Ishikawa (cell line): ENCODE measurements at regions not wholly inside any gene's neighbourhood (a gene's known extent, or its start where the extent isn't known, plus 50 kb on each side); places are given as distances from the start of the nearest gene placed in this dataset.

Experiments used
- CEBPB ChIP-seq: IDR thresholded peaks from 2 replicates; pipeline ENCODE4 v1.6.1; 2012
- CREB1 ChIP-seq: IDR thresholded peaks from 2 replicates; pipeline ENCODE4 v1.6.1; 2012; ENCODE audit warnings: low read depth
- EGR1 ChIP-seq: IDR thresholded peaks from 2 replicates; pipeline ENCODE4 v1.6.1; 2012
- EP300 ChIP-seq: IDR thresholded peaks from 2 replicates; pipeline ENCODE4 v1.6.1; 2012; ENCODE audit warnings: borderline replicate concordance
- FOXM1 ChIP-seq: IDR thresholded peaks from 2 replicates; pipeline ENCODE4 v1.6.1; 2012; ENCODE audit warnings: low read depth, borderline replicate concordance
- NFIC ChIP-seq: IDR thresholded peaks from 2 replicates; pipeline ENCODE4 v1.6.1; 2012
- RAD21 ChIP-seq: IDR thresholded peaks from 2 replicates; pipeline ENCODE4 v1.6.1; 2012; ENCODE audit warnings: low read depth
- TAF1 ChIP-seq: IDR thresholded peaks from 2 replicates; pipeline ENCODE4 v1.6.1; 2012; ENCODE audit warnings: low read depth, mild to moderate bottlenecking
- TCF12 ChIP-seq: IDR thresholded peaks from 2 replicates; pipeline ENCODE4 v1.6.1; 2012; ENCODE audit warnings: low read depth
- TEAD4 ChIP-seq: IDR thresholded peaks from 2 replicates; pipeline ENCODE4 v1.6.1; 2012
- YY1 ChIP-seq: IDR thresholded peaks from 2 replicates; pipeline ENCODE4 v1.6.1; 2012; ENCODE audit warnings: low read depth
- ZBTB7A ChIP-seq: IDR thresholded peaks from 2 replicates; pipeline ENCODE4 v1.6.1; 2012; ENCODE audit warnings: low read depth
- TF ChIP-seq, protein P1 (sequence below): IDR thresholded peaks from 2 replicates; pipeline ENCODE4 v1.6.1; 2012
- TF ChIP-seq, protein P2 (sequence below): IDR thresholded peaks from 2 replicates; pipeline ENCODE4 v1.6.1; 2012; ENCODE audit warnings: low read depth, mild to moderate bottlenecking
- TF ChIP-seq, protein P3 (sequence below): IDR thresholded peaks from 2 replicates; pipeline ENCODE4 v1.6.1; 2012

DNA sequence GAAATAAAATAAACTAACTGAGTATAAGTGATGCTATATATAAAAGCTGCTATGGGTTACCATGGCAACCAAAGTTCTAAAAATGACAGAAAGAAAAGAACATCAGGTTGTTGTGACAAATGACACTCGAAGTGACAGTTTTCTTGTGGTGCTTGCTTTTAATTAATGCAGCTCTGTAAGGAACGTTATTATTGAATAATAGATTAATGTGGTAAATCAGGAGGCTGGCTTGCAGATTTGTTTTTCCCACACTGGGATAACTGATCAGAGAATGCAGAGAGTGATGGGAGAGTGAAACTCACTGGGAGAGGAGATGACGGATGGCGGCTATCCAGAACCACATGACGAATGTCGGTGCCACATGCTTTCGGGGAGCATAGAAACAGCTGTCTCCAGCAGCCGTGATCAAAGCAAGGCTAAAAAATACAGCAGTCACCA is 207.0 kb upstream of the ATP10A start:
- TF ChIP-seq EP300 (no peak), NFIC (no peak), YY1 (no peak), EGR1 (no peak), RAD21 (no peak), CREB1 (no peak), TAF1 (no peak)
- TF ChIP-seq, protein P1, sequence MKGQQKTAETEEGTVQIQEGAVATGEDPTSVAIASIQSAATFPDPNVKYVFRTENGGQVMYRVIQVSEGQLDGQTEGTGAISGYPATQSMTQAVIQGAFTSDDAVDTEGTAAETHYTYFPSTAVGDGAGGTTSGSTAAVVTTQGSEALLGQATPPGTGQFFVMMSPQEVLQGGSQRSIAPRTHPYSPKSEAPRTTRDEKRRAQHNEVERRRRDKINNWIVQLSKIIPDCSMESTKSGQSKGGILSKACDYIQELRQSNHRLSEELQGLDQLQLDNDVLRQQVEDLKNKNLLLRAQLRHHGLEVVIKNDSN: no peak
- TF ChIP-seq, protein P2, sequence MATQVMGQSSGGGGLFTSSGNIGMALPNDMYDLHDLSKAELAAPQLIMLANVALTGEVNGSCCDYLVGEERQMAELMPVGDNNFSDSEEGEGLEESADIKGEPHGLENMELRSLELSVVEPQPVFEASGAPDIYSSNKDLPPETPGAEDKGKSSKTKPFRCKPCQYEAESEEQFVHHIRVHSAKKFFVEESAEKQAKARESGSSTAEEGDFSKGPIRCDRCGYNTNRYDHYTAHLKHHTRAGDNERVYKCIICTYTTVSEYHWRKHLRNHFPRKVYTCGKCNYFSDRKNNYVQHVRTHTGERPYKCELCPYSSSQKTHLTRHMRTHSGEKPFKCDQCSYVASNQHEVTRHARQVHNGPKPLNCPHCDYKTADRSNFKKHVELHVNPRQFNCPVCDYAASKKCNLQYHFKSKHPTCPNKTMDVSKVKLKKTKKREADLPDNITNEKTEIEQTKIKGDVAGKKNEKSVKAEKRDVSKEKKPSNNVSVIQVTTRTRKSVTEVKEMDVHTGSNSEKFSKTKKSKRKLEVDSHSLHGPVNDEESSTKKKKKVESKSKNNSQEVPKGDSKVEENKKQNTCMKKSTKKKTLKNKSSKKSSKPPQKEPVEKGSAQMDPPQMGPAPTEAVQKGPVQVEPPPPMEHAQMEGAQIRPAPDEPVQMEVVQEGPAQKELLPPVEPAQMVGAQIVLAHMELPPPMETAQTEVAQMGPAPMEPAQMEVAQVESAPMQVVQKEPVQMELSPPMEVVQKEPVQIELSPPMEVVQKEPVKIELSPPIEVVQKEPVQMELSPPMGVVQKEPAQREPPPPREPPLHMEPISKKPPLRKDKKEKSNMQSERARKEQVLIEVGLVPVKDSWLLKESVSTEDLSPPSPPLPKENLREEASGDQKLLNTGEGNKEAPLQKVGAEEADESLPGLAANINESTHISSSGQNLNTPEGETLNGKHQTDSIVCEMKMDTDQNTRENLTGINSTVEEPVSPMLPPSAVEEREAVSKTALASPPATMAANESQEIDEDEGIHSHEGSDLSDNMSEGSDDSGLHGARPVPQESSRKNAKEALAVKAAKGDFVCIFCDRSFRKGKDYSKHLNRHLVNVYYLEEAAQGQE: no peak

DNA sequence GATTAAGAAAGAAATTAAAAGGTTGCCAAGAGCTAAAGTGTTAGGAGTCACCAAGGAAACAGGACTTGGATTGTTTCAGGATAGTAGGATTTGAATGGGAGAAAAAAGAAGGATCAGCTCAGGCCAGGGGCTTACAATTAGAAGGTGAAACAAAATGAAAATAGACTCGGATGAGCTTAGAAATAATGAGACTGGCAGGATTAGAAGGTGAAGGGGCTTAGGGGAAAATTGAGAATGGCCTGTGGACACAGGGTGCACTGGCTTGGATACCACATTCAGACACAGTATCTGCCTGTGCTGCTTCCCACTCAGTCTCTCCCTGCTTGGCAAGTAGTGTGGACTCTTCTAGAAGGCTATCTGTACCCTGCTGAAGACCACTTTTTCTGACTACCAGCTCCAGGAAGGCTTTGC is 206.1 kb upstream of the ATP10A start:
- no peak for TF ChIP-seq ZBTB7A
- no peak for TF ChIP-seq CREB1
- TF ChIP-seq RAD21: no peak
- TF ChIP-seq, protein P3, sequence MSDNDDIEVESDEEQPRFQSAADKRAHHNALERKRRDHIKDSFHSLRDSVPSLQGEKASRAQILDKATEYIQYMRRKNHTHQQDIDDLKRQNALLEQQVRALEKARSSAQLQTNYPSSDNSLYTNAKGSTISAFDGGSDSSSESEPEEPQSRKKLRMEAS: no peak
- TF ChIP-seq CEBPB: no peak
- no peak for TF ChIP-seq EGR1
- TF ChIP-seq TAF1: no peak
- TF ChIP-seq FOXM1: no peak
- TF ChIP-seq, protein P1: no peak
- TF ChIP-seq EP300: no peak
- TF ChIP-seq TCF12: no peak
- TF ChIP-seq, protein P2: no peak
- TF ChIP-seq TEAD4: no peak
- TF ChIP-seq YY1: no peak
- no peak for TF ChIP-seq NFIC

DNA sequence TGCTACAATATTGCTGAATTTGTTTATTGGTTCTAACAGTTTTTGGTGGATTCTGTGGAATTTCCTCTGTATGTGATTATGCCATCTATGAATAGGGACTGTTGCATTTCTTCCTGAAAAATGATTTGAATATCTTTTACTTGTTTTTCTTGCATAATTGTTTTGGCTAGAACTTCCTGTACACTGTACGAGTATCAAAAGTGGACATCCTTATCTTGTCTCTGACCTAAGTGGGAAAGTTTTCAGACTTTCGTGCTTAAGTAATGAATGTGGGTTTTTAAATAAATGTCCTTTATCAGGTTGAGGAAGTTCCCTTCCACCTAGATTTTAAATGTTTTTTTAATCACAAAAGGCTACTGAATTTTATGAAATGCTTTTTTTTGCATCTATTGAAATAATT is 203.8 kb upstream of the ATP10A start:
- TF ChIP-seq EP300 (no peak), TCF12 (no peak), CREB1 (no peak)
- TF ChIP-seq, protein P2: no peak

DNA sequence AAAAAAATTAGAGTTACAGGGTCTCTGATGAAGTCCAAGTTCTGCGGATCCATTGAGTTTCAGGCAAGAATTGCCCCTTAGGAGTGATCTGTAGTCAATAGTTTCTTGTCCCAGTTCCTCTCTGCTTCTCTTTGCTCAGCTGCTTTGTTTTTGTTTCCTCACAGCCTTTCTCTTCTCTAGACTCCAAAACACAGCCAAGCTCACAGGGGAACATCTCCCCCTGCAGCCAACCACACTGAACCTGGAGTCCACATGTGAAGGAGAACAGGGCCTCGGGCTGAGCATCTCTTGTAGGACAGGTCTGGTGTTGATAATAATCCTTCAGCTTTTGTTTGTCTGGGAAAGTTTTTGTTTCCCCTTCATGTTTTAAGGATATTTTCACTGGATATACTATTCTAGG is 202.6 kb upstream of the ATP10A start:
- TF ChIP-seq EGR1 (no peak), TEAD4 (no peak), TAF1 (no peak), ZBTB7A (no peak), TCF12 (no peak)
- TF ChIP-seq, protein P3: no peak
- TF ChIP-seq, protein P1: no peak

DNA sequence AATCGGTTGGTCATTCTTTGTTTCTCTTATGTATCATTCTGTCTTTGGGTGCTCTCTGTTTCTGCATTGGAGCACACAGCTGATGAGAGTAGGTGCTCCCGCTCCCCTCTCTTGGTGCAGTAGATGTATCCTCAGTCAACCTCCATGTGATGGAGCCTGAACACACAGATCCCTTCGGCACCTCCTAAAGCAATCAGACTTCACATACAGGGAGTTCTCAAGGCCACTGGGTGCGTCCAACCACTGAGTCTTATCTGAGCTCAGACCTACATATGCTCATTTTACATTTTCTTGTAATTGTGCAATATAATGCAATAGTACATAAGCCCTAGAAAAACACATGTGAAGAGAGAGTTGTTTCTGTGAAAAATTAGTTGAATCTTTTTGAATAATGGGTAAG is 198.1 kb upstream of the ATP10A start:
- TF ChIP-seq, protein P2: no peak
- TF ChIP-seq YY1: no peak
